ENCODE measurements at regions not wholly inside any gene's neighbourhood (a gene's known extent, or its start where the extent isn't known, plus 50 kb on each side); places are given as distances from the start of the nearest gene placed in this dataset.
"Not testable (repeated sequence)": the region's sequence is repeated elsewhere in the genome, so short reads cannot be mapped to it uniquely, and the experiment has no call there.

DNA sequence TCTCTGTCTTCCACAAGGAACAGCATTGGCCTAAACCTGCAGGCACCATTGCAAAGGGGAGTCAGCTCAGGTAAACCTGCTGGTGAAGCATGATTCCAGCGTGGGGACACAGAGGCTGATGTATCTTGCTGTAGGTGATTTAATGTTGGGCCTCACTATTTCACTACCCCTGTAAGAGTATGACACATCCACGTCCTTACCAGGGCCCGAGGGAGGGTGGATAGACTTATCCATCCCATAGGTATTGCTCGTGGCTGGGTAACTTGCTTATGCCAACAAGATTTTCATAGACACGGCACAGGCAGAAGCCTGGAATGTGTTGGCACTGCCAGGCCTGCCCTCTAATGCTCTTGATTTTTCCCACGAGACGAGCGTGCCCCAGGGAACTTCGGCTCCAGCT is 107.4 kb upstream of the SULF2 start:
- TF ChIP-seq CTCF (IDR thresholded peaks at IDR 0.05; ENCODE audit: low read depth, low read length); EZH2phosphoT487 (IDR thresholded peaks at IDR 0.05; ENCODE audit: low read depth): not testable (repeated sequence)
